ENCODE measurements at regions not wholly inside any gene's neighbourhood (a gene's known extent, or its start where the extent isn't known, plus 50 kb on each side); places are given as distances from the start of the nearest gene placed in this dataset.

GRCh38 chr13:69418319-69418718, 689.3 kb upstream of the ATXN8OS start:
- Histone ChIP-seq H3K36me3 (ENCODE audit: control insufficient read depth, insufficient read depth, low read length) (no peaks in the 10 kb centered on the region), H3K9me3 (no peaks in the 10 kb centered on the region; the same call in 1 of the 2 replicates), H3K4me1 (no peaks in the 10 kb centered on the region), H3K27me3 (replicated peaks; ENCODE audit: control insufficient read depth, insufficient read depth, low read length) (no peaks in the 10 kb centered on the region), H3K4me3 (ENCODE audit: low read depth, low read length) (no peak overlapping the region)
- Mint-ChIP-seq H3K4me1 (ENCODE audit: low read depth, unreplicated experiment) (no peaks in the 10 kb centered on the region), H3K27ac (ENCODE audit: unreplicated experiment) (no peak overlapping the region), H3K9me3 (ENCODE audit: unreplicated experiment) (peaks cover 7% of the 10 kb centered on the region), H3K27me3 (ENCODE audit: insufficient read depth, unreplicated experiment) (no peaks in the 10 kb centered on the region), H3K4me3 (ENCODE audit: unreplicated experiment) (no peak overlapping the region), H3K36me3 (ENCODE audit: insufficient read depth, unreplicated experiment) (no peaks in the 10 kb centered on the region)
- BruUV-seq (replicated peaks), result no TSS peak
- DNase-seq, result no peak
- ChIA-PET POLR2A (no interaction called here), CTCF (no interaction called here)
- intact Hi-C loops (cut with micrococcal nuclease; ENCODE audit: unreplicated experiment), result no loop called here
- no peak for TF ChIP-seq CTCF (IDR thresholded peaks at IDR 0.05; ENCODE audit: insufficient read depth in 1 of 2, low read depth in 1 of 2, low read length in 1 of 2, severe bottlenecking in 1 of 2, unreplicated experiment in 1 of 2)

- BruUV-seq (replicated peaks), result no TSS peak
- H3K9me3 ChIP-seq, result no peaks in the 10 kb centered on the region
- H3K27me3 ChIP-seq (replicated peaks; ENCODE audit: control insufficient read depth, insufficient read depth, low read length), result no peaks in the 10 kb centered on the region
- no peak overlapping the region for H3K4me3 Mint-ChIP-seq (ENCODE audit: unreplicated experiment)
- H3K4me3 ChIP-seq (ENCODE audit: low read depth, low read length), result no peak overlapping the region
- ChIA-PET POLR2A (no interaction called here), CTCF (no interaction called here)
- H3K9me3 Mint-ChIP-seq (ENCODE audit: unreplicated experiment), result no peaks in the 10 kb centered on the region
- no peaks in the 10 kb centered on the region for H3K4me1 ChIP-seq
- H3K36me3 ChIP-seq (ENCODE audit: control insufficient read depth, insufficient read depth, low read length), result no peaks in the 10 kb centered on the region
- H3K27me3 Mint-ChIP-seq (ENCODE audit: insufficient read depth, unreplicated experiment), result no peaks in the 10 kb centered on the region
- intact Hi-C loops (cut with micrococcal nuclease; ENCODE audit: unreplicated experiment), result no loop called here
- no peak for TF ChIP-seq CTCF (IDR thresholded peaks at IDR 0.05; ENCODE audit: insufficient read depth in 1 of 2, low read depth in 1 of 2, low read length in 1 of 2, severe bottlenecking in 1 of 2, unreplicated experiment in 1 of 2)
- no peak overlapping the region for H3K27ac Mint-ChIP-seq (ENCODE audit: unreplicated experiment)
- no peak for DNase-seq
- H3K36me3 Mint-ChIP-seq (ENCODE audit: insufficient read depth, unreplicated experiment), result no peaks in the 10 kb centered on the region
- no peaks in the 10 kb centered on the region for H3K4me1 Mint-ChIP-seq (ENCODE audit: low read depth, unreplicated experiment)
Measured at GRCh38 chr13:69410761-69411160, 696.9 kb upstream of the ATXN8OS start.

GRCh38 chr13:69391756-69392155, 715.9 kb upstream of the ATXN8OS start:
- H3K27me3 Mint-ChIP-seq (ENCODE audit: insufficient read depth, unreplicated experiment), result no peaks in the 10 kb centered on the region
- Histone ChIP-seq H3K4me1 (no peaks in the 10 kb centered on the region), H3K36me3 (ENCODE audit: control insufficient read depth, insufficient read depth, low read length) (no peaks in the 10 kb centered on the region), H3K27me3 (replicated peaks; ENCODE audit: control insufficient read depth, insufficient read depth, low read length) (no peaks in the 10 kb centered on the region), H3K9me3 (no peaks in the 10 kb centered on the region), H3K4me3 (ENCODE audit: low read depth, low read length) (no peak overlapping the region)
- ChIA-PET POLR2A (no interaction called here), CTCF (no interaction called here)
- no peaks in the 10 kb centered on the region for H3K36me3 Mint-ChIP-seq (ENCODE audit: insufficient read depth, unreplicated experiment)
- TF ChIP-seq CTCF (IDR thresholded peaks at IDR 0.05; ENCODE audit: insufficient read depth in 1 of 2, low read depth in 1 of 2, low read length in 1 of 2, severe bottlenecking in 1 of 2, unreplicated experiment in 1 of 2), result no peak
- no peak overlapping the region for H3K27ac Mint-ChIP-seq (ENCODE audit: unreplicated experiment)
- DNase-seq, result no peak
- H3K9me3 Mint-ChIP-seq (ENCODE audit: unreplicated experiment), result no peaks in the 10 kb centered on the region
- no peak overlapping the region for H3K4me3 Mint-ChIP-seq (ENCODE audit: unreplicated experiment)
- intact Hi-C loops (cut with micrococcal nuclease; ENCODE audit: unreplicated experiment), result no loop called here
- no peaks in the 10 kb centered on the region for H3K4me1 Mint-ChIP-seq (ENCODE audit: low read depth, unreplicated experiment)
- no TSS peak for BruUV-seq (replicated peaks)

All from Caco-2 (cell line).